K562 (cell line): ENCODE measurements at regions not wholly inside any gene's neighbourhood (a gene's known extent, or its start where the extent isn't known, plus 50 kb on each side); places are given as distances from the start of the nearest gene placed in this dataset.

Experiments used
- BCLAF1 ChIP-seq, 2 experiments: fragments of 450-650 bp in 1 of 2; IDR thresholded peaks; 2 replicates each; pipeline ENCODE4 v1.6.1; 2011 to 2017; ENCODE audit warnings: low read depth in 2 of 2, antibody characterized with exemption in 1 of 2, borderline replicate concordance in 1 of 2, low read length in 1 of 2, mild to moderate bottlenecking in 1 of 2, mixed read lengths in 1 of 2; ENCODE audit not compliant: control insufficient read depth in 1 of 2
- CSDE1 ChIP-seq, 2 experiments: fragments of 450-650 bp; IDR thresholded peaks; 2 replicates each; pipeline ENCODE4 v1.6.1; 2016; ENCODE audit warnings: mild to moderate bottlenecking in 1 of 2
- CXXC5 ChIP-seq: fragments of 250-450 bp; sonication (Bioruptor Pico); IDR thresholded peaks from 2 replicates; pipeline ENCODE4 v1.8.0; 2022; ENCODE audit warnings: inconsistent platforms, mild to moderate bottlenecking, moderate library complexity
- HCFC1 ChIP-seq: IDR thresholded peaks from 2 replicates; pipeline ENCODE4 v1.6.1; 2012; ENCODE audit warnings: low read depth, low read length, improper control_type of control experiment
- HDAC6 ChIP-seq: IDR thresholded peaks from 2 replicates; pipeline ENCODE4 v1.6.1; 2012; ENCODE audit warnings: low read depth, mild to moderate bottlenecking, control low read depth, inconsistent platforms, low read length, moderate library complexity
- KAT7 ChIP-seq: sonication (generic); formaldehyde crosslinking; IDR thresholded peaks from 2 replicates; pipeline ENCODE4 v1.8.0; 2022; ENCODE audit warnings: missing genetic modification reagents, mild to moderate bottlenecking, borderline replicate concordance
- PKNOX1 ChIP-seq: fragments of 450-650 bp; IDR thresholded peaks from 2 replicates; pipeline ENCODE4 v1.6.1; 2016
- POLR2B ChIP-seq: fragments of 450-650 bp; IDR thresholded peaks from 2 replicates; pipeline ENCODE4 v1.6.1; 2018; ENCODE audit warnings: low read depth; ENCODE audit not compliant: partially characterized antibody
- TRIM24 ChIP-seq, 2 experiments: fragments of 450-650 bp; IDR thresholded peaks; 2 replicates each; pipeline ENCODE4 v1.6.1; 2016
- ZNF24 ChIP-seq: fragments of 450-650 bp; IDR thresholded peaks from 2 replicates; pipeline ENCODE4 v1.6.1; 2016

- TF ChIP-seq BCLAF1 (IDR thresholded peaks at IDR 0.05; ENCODE audit: borderline replicate concordance in 1 of 2, control insufficient read depth in 1 of 2, low read depth in 2 of 2, low read length in 1 of 2) (no peak), POLR2B (no peak), CSDE1 (IDR thresholded peaks at IDR 0.05) (no peak), PKNOX1 (no peak), ZNF24 (no peak), HDAC6 (no peak), KAT7 (CRISPR knock-in tag) (no peak), TRIM24 (IDR thresholded peaks at IDR 0.05) (no peak), CXXC5 (CRISPR knock-in tag) (no peak), HCFC1 (no peak)
Measured at GRCh38 chr11:103661185-103661584, 375.3 kb upstream of the DDI1 start (continued).
